Skin of body (tissue), 1 donor: ENCODE measurements at regions not wholly inside any gene's neighbourhood (a gene's known extent, or its start where the extent isn't known, plus 50 kb on each side); places are given as distances from the start of the nearest gene placed in this dataset.

ENCODE experiments used
- DNase-seq: peaks from one replicate; lab custom pipeline; 2025; lab: John Stamatoyannopoulos, UW

DNA sequence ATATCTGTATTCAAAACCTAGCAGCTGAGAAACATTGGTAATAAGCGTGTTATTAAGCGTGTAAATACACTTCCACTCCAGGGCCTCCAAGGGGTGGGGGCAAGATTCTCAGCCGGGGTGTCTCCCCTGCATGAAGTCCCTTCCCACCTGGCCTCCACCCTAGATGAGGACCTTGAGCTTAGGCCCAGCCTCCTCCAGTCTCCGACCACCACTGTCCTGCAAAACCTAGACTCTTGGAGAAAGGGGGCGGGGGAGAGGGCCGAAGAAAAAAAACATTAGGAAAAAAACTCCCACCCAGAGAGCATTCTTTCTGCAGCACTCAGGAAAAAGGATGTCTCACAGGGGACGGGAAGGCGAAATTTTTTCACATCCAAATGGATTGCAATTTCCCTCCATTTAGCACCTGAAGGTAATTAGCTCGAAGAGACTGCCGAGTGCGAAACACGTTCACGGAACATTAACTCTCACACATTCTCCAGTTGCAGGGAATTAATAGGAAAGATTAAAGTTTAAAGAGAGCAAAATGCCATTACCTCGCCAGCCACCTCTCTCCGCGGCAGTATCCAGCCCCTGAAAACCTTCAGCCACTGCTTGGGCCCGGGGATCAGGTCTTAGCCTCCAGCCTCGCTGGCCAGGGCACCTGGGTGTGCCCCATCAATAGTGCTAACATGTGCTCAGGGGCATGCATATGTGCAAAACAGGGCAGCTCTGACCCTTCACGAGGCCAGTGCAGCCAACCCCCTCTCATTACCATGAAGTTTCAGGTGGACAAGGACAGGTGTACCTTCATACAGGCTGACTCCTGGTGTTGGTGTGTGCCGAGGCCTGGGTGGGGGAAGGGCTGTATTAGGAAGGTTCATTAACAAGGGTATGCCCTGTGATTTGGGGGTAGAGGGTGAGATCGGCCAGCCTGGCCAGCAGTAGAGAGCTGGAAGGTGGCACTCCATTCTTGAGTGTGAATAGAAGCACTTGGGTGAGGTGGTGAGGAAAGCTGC, 77.2 kb downstream of the HIF1AN start:
- no peak for DNase-seq

DNA sequence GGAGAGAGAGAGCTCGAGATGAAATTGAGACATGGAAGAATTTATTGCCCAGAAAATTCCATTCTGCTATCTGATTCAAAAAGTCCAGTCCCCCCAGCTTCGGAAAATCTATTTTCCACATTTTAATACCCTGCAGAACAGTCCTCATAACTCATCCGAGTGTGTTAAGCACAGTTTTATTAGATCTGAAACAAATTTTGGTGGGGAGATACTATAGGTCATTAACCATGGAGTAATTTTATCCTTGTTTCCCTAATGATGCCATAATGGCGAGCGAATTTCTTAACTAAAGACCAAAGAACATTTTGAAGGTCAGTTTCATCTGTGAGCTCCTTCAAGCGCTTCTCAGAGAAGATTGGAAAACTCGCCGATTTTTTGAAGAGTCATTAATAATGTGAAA, 78.1 kb downstream of the HIF1AN start:
- DNase-seq = no peak

DNA sequence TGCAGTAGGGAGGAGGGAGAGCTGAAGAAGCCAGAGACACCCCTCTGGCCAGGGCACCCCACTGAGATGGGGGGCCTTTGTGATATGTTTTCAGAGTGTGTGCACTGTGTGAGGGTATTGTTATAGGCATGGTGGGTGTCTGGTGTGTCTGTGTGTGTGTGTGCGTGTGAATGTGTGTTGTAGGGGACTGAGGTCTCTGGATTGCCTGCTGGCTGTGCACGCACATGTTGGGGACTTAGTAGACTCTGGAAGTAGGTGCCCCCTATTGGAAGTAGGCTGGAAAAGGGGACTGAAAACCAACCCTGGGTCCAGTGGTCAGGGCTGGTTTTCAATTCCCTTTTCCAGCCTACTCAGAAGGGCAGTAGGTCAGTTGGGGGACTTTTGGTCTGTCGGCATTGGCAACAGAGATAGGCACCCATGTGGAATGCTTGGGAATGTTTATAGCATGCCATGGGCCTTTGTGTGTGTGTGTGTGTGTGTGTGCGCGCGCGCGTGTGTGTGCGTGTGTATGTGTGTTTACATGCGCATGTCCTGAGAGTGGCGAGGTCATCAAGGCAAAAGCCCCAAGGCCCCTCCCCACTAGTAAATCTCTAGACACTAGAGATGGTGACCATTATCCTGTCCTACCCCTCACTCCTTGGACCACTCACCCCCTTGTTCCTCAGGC, 78.8 kb downstream of the HIF1AN start:
- no peak for DNase-seq

- no peak for DNase-seq
Measured at GRCh38 chr10:100615241-100615640, 79.5 kb downstream of the HIF1AN start.

DNA sequence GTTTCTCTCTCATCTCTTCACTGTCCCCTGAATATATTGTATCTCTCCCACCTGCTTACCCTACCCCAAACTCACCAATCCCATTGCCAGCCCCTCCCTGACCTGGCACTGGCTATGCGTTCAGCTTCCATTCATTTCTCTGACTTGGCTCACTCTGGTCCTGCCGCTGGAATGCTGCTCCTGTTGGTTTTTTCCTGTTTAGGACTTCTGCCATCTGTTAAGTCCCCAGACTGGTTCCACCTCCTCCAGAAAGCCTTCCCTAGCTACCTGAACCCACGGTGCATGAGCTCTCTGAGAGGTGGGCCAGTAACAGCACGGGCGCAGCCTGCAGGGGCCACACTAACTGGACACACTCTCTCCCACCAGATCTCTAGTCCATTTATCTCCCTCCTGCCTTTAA, 80.2 kb downstream of the HIF1AN start:
- DNase-seq = no peak

- no peak for DNase-seq
Measured at GRCh38 chr10:100618091-100618615, 82.4 kb downstream of the HIF1AN start.

GRCh38 chr10:100618632-100619255, 83.0 kb downstream of the HIF1AN start:
- no peak for DNase-seq

DNA sequence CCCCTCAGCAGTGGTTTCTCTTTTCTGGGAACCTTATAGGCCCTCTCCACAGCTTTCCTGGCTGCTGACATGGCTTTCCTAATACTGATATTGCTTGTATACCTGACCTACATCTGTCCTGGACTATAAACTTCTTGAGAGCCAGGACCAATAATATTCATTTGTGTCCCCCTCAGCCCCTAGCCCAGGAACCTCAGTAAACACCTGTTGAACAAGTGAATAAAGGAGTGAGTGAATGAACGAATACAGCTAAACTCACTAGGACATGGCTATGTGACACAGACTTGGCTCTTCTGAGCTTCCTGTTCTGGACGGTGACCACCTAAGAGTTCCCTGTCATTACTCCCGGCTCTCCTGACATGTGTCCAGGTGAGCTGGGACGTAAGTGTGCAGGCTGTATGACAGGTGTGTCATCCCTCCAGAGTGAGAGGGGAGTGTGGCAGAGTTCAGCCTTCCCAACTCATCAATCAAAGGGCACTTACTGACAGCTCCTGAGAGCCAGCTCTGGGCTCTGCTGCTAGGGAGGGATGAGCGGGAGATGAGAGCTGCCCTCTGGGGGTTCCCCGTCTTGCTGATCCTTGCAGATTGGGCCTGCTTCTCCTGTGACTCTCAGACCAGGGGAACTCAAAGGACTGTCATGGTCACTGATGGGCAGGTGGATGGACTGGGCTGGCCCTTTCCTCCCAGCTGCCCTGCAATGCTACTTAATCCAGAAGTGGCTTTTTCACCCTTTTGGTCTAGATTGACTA, 84.5 kb downstream of the HIF1AN start:
- DNase-seq = no peak

- no peak for DNase-seq
Measured at GRCh38 chr10:100621360-100622205, 85.8 kb downstream of the HIF1AN start.

GRCh38 chr10:100622946-100623345, 87.2 kb downstream of the HIF1AN start:
- no peak for DNase-seq

- DNase-seq = no peak
Measured at GRCh38 chr10:100623521-100624230, 87.9 kb downstream of the HIF1AN start.

DNA sequence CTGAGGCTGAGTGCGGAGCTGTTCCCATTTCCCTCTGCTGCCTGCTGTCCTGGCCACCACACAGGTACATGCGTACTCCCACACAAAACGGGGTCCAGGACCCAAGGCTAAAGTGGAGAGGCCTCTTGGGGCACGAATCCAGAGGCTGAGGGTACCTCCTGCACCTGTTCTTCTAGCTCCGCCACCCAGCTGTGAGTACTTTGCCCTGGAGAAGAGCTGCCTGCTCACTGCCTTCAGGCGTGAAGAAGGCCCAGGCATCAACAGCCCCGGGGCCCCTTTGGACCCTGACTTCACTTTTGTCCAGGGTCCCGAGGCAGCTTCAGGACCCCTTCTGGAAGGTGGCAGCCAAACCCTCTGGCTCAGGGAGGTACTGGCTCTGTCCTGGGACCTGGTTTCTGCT, 88.6 kb downstream of the HIF1AN start:
- DNase-seq = no peak

DNA sequence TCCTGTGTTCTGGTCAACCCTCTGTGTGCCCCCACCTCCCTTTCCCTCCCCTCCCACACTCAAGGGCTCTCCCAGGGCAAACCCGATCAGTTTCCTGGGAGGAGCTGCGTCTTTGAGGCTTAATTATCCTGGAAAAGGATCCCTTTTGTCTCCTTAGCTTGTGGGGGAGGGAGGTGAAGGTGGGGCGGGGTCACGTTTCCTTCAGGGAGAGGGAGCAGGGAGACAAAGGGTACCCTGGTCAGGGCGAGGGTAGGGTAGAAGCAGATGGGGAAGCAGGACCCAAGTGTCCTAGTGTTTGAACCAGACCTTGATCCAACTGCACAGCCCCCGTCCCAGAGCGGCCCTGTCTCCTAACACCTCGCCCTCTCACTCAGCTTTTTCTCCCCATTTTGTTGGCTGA, 90.1 kb downstream of the HIF1AN start:
- no peak for DNase-seq

- no peak for DNase-seq
Measured at GRCh38 chr10:100628061-100628460, 92.3 kb downstream of the HIF1AN start.

DNA sequence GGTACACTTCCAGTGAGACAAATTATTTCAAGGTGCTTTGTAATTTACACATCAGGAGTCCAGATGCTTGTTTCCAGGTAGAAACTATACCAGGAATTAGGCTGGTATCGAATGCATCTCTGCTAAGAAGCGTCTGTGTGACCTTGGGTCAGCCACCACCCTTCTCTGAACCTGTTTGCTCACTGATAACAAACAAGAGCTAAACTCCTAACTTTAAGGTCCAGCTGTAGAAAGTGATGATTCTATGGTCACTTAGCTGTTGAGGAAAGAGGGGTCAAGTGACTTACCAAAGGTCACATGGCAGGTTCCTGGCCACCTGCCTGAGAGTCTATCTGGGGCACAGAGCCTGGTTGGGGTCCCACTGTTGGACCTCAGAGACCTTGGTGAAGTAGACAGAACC, 95.4 kb downstream of the HIF1AN start:
- no peak for DNase-seq

- no peak for DNase-seq
Measured at GRCh38 chr10:100632027-100632426, 96.3 kb downstream of the HIF1AN start.

DNA sequence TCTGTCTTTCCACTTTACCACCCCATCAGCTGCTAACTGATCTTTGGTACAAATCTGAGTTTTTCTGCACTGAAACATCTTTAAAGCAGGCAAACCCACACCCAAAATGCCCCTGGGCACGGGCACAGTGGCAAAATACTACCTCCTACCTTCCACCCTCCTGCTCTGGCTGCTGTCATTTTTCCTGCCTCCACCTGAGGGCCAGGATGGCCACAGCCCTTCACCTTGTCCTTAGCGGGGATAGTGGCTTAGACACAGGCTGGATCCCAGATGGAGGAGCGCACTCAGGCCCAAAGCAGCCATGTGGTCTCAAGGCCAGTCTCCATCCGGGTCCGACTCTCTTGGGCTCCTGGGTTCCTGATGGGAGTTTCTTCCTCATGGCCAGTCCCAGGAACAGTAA, 98.3 kb downstream of the HIF1AN start:
- DNase-seq = no peak

DNA sequence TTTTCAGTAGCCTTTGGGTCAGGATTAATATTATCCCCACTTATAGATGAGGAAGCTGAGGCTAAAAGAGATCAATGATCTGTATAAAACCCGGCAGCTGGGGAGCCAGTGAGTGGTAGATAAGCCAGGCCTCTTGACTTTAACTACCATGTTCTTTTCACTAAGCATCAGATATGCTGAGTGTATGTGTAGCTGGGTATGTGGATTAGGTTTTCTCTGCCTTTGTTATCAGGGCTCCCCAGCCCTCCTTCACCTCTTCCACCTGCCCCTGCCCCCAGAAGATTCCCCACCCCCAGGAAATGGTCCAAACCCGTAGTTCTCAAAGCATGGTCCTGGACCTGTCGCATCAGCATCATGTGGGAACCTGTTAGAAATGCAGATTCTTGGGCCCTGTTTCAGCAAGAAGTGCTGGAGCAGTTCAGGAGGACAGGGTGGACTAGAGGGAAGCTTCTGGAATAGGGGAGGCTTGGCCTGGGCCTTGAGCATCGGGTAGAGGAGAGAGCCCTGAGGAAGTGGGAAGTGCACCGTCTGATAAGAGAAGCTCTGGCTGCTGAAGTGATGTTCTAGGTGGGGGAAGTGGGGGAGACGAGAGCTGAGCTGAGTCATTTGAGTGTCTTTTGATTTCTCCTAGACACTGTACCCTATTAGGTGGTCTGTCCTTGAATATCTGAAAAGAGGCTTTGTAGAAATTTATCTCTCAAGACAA, 101.3 kb downstream of the HIF1AN start:
- no peak for DNase-seq

DNA sequence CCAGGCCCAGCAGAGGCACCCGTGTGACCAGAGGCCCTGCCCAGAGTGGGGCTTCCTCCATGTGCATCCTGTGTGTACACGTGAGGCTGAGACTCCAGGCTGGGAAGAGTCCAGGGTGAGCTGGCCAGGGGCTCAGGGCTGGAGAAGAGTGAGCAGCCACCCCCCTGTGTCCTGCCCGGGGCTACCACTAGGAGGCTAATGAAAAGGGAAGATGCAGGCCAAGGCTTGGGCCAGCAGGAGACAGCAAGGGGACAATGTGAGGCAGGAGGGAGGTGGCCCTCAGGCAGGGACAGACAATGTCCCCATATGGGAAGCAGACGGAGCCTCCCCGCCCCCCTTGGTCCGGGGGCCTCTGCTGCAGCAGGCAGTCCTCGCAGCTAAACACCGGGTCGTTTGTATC, 102.0 kb downstream of the HIF1AN start:
- no peak for DNase-seq
